Stomach smooth muscle (tissue), 2 donors: ENCODE measurements at regions not wholly inside any gene's neighbourhood (a gene's known extent, or its start where the extent isn't known, plus 50 kb on each side); places are given as distances from the start of the nearest gene placed in this dataset.

Source experiments
- H3K27ac ChIP-seq: one replicate; pipeline ENCODE4 v1.7.0; 2013; ENCODE audit warnings: mild to moderate bottlenecking, low read length, inconsistent platforms
- H3K27me3 ChIP-seq, 2 donors: one replicate each; pipeline ENCODE4 v1.7.0; 2013; ENCODE audit warnings: low read length in 2 of 2; ENCODE audit not compliant: insufficient read depth in 2 of 2, control insufficient read depth in 1 of 2
- H3K36me3 ChIP-seq, 2 donors: one replicate each; pipeline ENCODE4 v1.7.0; 2013; ENCODE audit warnings: low read length in 2 of 2; ENCODE audit not compliant: control insufficient read depth in 2 of 2, insufficient read depth in 2 of 2
- H3K4me1 ChIP-seq: one replicate; pipeline ENCODE4 v1.7.0; 2013; ENCODE audit warnings: low read length; ENCODE audit not compliant: control insufficient read depth, insufficient read depth
- H3K4me3 ChIP-seq, 2 donors: one replicate each; pipeline ENCODE4 v1.7.0; 2013; ENCODE audit warnings: low read length in 2 of 2
- H3K9ac ChIP-seq, 2 donors: one replicate each; pipeline ENCODE4 v1.7.0; 2013; ENCODE audit warnings: low read length in 2 of 2, mild to moderate bottlenecking in 1 of 2
- H3K9me3 ChIP-seq, 2 donors: one replicate each; pipeline ENCODE4 v1.7.0; 2013; ENCODE audit warnings: low read length in 2 of 2; ENCODE audit not compliant: control insufficient read depth in 2 of 2
- donor health status: healthy.
- donor health status: Pancreatic carcinoma.

GRCh38 chr6:94414041-94414440, 994.7 kb upstream of the EPHA7 start:
- no peak overlapping the region for H3K27ac ChIP-seq
- H3K9ac ChIP-seq: no peak overlapping the region
- no peak overlapping the region for H3K4me3 ChIP-seq
- H3K9me3 ChIP-seq: no peaks in the 10 kb centered on the region
- no peaks in the 10 kb centered on the region for H3K4me1 ChIP-seq
- H3K27me3 ChIP-seq: no peaks in the 10 kb centered on the region
- H3K36me3 ChIP-seq: no peaks in the 10 kb centered on the region

DNA sequence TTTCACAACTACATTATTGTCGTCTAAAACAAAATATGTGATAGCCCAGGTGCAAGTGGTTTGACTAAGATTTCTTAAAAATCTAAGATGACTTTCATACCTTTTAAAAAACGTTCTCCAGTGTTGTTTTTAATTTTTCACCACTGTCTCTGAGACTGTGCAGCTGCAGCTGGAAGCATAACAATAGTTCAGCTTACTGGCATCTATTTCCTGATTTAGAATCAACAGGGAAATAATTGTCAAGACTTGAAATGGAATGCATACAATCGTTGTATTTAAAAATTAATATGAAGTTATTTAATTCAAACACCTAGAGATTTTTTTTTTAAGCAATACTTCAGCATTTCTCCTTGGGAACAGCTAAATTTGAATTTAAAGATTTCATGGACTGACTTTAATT, 982.0 kb upstream of the EPHA7 start:
- no peak overlapping the region for H3K4me3 ChIP-seq
- no peak overlapping the region for H3K27ac ChIP-seq
- no peaks in the 10 kb centered on the region for H3K36me3 ChIP-seq
- H3K27me3 ChIP-seq: no peaks in the 10 kb centered on the region
- no peaks in the 10 kb centered on the region for H3K9me3 ChIP-seq
- no peaks in the 10 kb centered on the region for H3K4me1 ChIP-seq
- no peak overlapping the region for H3K9ac ChIP-seq

GRCh38 chr6:94394822-94395221, 975.5 kb upstream of the EPHA7 start:
- Histone ChIP-seq H3K9me3 (no peaks in the 10 kb centered on the region), H3K27ac (no peak overlapping the region), H3K9ac (no peak overlapping the region), H3K4me3 (no peak overlapping the region), H3K36me3 (no peaks in the 10 kb centered on the region), H3K4me1 (no peaks in the 10 kb centered on the region), H3K27me3 (no peaks in the 10 kb centered on the region)

- H3K9ac ChIP-seq: no peak overlapping the region
- H3K4me1 ChIP-seq: no peaks in the 10 kb centered on the region
- H3K27me3 ChIP-seq: no peaks in the 10 kb centered on the region
- H3K27ac ChIP-seq: no peak overlapping the region
- no peaks in the 10 kb centered on the region for H3K36me3 ChIP-seq
- no peak overlapping the region for H3K4me3 ChIP-seq
- H3K9me3 ChIP-seq: no peaks in the 10 kb centered on the region
These were observed 969.9 kb upstream of the EPHA7 start for GRCh38 chr6:94389218-94389617.

DNA sequence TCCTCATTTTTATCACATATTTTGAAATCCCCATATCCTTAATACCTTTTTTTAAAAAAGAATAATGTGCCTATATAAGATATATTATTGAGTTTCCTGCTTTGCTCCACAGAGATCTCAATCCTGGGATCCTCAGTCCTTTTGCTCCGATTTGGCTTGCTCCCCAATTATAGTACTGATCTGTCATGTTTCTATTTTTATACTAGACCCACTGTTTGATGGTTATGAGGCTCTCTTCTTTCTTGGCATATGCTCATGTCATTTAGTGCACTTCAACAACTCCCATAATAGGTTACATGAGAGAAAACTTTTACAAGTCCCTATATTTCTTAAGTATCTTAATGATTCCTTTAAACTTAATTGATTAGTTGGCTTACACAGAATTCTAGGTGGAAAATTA, 958.5 kb upstream of the EPHA7 start:
- Histone ChIP-seq H3K27ac (no peak overlapping the region), H3K27me3 (no peaks in the 10 kb centered on the region)

GRCh38 chr6:94376876-94377275, 957.5 kb upstream of the EPHA7 start:
- H3K27me3 ChIP-seq: no peaks in the 10 kb centered on the region
- H3K36me3 ChIP-seq: no peaks in the 10 kb centered on the region
- no peaks in the 10 kb centered on the region for H3K9me3 ChIP-seq
- H3K4me1 ChIP-seq: no peaks in the 10 kb centered on the region
- H3K4me3 ChIP-seq: no peak overlapping the region
- no peak overlapping the region for H3K27ac ChIP-seq
- H3K9ac ChIP-seq: no peak overlapping the region

More for the DNA sequence above, 958.5 kb upstream of the EPHA7 start:
- Histone ChIP-seq H3K9ac (no peak overlapping the region), H3K4me1 (no peaks in the 10 kb centered on the region), H3K36me3 (no peaks in the 10 kb centered on the region), H3K4me3 (no peak overlapping the region), H3K9me3 (no peaks in the 10 kb centered on the region)

- no peaks in the 10 kb centered on the region for H3K36me3 ChIP-seq
These were observed 952.9 kb upstream of the EPHA7 start for GRCh38 chr6:94372229-94372628.

DNA sequence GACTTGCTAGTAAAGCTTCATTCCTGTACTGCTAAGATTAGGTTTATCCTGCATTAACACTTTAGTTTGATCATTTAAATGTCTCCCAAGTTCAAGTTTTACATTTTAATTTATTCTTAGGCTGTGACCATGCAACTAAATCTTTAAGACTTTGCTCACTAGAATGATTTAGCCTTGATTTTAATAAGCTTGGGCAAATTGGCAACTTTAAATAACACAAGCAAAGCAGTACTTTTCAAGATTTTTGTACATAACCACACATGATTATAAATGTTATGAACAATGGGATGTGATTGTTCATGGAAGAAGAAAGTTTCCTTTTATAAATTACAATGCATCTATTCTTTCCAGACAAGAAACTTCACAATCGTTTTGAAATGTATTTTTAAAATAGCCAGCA, 948.0 kb upstream of the EPHA7 start:
- H3K27ac ChIP-seq: no peak overlapping the region
- no peaks in the 10 kb centered on the region for H3K9me3 ChIP-seq
- no peaks in the 10 kb centered on the region for H3K36me3 ChIP-seq
- no peaks in the 10 kb centered on the region for H3K27me3 ChIP-seq
- H3K4me1 ChIP-seq: no peaks in the 10 kb centered on the region
- no peak overlapping the region for H3K9ac ChIP-seq
- no peak overlapping the region for H3K4me3 ChIP-seq

More at GRCh38 chr6:94372229-94372628, 952.9 kb upstream of the EPHA7 start:
- Histone ChIP-seq H3K9me3 (no peaks in the 10 kb centered on the region), H3K27me3 (no peaks in the 10 kb centered on the region), H3K9ac (no peak overlapping the region), H3K27ac (no peak overlapping the region), H3K4me3 (no peak overlapping the region), H3K4me1 (no peaks in the 10 kb centered on the region)

DNA sequence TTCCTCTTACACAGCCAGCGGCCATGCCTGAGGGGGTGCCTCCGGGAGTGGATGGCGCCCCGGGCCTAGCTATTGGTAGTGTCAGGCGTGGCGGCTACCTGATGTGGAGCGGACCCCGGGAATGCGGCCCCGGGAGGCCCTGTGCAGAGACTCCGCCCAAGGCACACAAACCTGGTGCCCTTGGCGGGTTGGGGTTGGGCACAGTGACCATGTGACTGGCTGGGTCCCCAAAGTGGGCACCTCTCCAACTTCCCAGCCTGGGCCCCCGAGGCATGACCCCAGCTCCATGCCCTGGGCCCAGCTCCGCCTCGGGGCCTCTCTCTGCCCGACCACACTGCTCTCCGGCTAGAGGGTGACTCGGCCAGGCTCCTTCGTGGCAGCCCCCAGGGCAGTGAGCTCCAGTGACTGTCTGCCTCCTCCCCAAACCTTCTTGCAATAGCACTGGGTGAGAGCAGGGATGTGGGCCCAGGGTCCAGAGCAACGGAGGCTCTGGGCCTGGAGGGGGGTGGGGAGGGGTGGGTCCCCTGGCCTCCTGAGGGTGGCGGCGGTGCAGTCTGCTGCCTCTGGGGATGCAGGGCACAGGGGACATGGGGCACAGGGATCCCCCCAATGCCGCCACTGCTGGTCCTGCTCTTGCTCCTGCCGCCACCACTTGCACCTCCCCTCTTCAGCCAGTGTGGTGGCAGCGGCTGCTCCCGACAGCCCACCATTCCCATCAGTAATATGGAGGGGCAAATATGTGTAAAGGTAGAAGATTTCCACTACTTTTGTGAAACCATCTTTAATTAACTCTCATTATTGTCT, 942.9 kb upstream of the EPHA7 start:
- H3K9ac ChIP-seq: no peak overlapping the region
- no peaks in the 10 kb centered on the region for H3K27me3 ChIP-seq
- no peaks in the 10 kb centered on the region for H3K4me1 ChIP-seq
- H3K27ac ChIP-seq: no peak overlapping the region
- no peaks in the 10 kb centered on the region for H3K9me3 ChIP-seq
- H3K36me3 ChIP-seq: no peaks in the 10 kb centered on the region
- H3K4me3 ChIP-seq: no peak overlapping the region

DNA sequence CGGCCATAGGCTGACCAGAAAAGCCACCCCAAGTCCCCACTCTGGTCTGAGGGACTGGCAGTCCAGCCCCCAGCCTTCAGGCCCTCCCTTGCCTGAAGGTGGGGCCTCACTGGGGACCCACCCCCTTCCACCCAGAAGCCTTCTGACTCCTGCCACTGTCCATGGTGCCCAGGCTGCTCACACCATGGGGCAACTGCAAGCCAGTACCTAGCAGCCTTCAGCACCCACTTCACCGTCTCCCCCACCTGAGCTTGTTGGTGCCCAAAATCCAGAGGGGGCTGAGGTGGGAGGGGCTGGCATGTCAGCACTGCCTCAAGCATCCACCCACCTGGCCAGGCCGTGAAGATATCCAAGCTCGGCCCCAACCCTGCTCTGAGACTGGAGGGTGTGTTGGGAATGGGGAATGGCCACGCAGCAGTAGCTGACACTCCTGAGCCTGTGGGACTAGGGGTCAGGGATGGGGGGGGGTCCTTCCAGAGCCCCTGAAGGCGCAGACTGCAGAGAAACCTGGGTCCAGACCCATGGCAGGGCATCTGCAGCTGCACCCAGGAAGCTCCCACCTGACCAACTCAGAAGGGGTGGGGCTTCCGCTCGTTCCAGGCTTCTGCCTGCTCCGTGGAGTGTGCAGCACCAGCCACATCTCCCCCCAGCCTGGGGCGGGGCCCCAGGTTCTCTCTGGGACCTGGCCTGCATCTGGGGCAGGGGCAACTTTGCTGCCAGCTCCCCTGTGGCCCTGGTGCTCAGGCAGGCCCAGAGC, 942.1 kb upstream of the EPHA7 start:
- Histone ChIP-seq H3K4me3 (no peak overlapping the region), H3K9me3 (no peaks in the 10 kb centered on the region), H3K4me1 (no peaks in the 10 kb centered on the region), H3K27me3 (no peaks in the 10 kb centered on the region), H3K9ac (no peak overlapping the region), H3K36me3 (no peaks in the 10 kb centered on the region), H3K27ac (no peak overlapping the region)
